ENCODE measurements at regions not wholly inside any gene's neighbourhood (a gene's known extent, or its start where the extent isn't known, plus 50 kb on each side); places are given as distances from the start of the nearest gene placed in this dataset.

DNA sequence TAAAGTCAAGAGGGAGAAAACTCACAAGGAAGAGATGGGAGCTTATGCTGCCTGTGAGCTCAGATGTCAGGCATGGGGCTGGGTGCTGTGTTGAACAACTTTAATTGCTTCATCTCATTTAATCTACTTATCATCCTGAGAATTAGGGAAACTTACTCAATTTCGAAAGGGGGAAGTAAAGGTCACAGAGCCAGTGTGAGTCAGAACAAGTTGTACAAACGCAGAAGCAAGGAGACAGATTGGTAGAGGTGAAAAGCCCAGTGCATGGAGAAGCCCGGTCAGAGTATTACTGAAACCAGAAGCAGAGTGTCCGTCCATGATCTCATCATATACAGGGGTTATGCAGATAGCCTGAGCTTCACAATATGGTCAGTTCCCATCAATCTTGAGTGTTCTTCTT is 281.1 kb upstream of the POU3F3 start:
- H2AK5ac ChIP-seq (ENCODE audit: insufficient read length, low read length), result no peak overlapping the region
- H3K9me3 Mint-ChIP-seq, result no peaks in the 10 kb centered on the region
- no peak overlapping the region for H3K4me2 ChIP-seq (ENCODE audit: insufficient read depth, insufficient read length, low read length)
- TF ChIP-seq, protein P1, sequence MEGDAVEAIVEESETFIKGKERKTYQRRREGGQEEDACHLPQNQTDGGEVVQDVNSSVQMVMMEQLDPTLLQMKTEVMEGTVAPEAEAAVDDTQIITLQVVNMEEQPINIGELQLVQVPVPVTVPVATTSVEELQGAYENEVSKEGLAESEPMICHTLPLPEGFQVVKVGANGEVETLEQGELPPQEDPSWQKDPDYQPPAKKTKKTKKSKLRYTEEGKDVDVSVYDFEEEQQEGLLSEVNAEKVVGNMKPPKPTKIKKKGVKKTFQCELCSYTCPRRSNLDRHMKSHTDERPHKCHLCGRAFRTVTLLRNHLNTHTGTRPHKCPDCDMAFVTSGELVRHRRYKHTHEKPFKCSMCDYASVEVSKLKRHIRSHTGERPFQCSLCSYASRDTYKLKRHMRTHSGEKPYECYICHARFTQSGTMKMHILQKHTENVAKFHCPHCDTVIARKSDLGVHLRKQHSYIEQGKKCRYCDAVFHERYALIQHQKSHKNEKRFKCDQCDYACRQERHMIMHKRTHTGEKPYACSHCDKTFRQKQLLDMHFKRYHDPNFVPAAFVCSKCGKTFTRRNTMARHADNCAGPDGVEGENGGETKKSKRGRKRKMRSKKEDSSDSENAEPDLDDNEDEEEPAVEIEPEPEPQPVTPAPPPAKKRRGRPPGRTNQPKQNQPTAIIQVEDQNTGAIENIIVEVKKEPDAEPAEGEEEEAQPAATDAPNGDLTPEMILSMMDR (conservative IDR thresholded peaks at IDR 0.05), result no peak
- H3K4me1 ChIP-seq (ENCODE audit: insufficient read depth, low read length), result no peaks in the 10 kb centered on the region
- H3K4me3 Mint-ChIP-seq, result no peak overlapping the region
- peaks cover 0 to 2% of the 10 kb centered on the region in 2 experiments; a peak in 1 of 4 replicates for H3K4me1 Mint-ChIP-seq
- no CpG with 5 or more reads among the region's 4 CpGs for WGBS (ENCODE audit: extremely low coverage, insufficient read length, low lambda C conversion rate)
- H3K79me2 ChIP-seq (ENCODE audit: insufficient read depth, low read length), result no peaks in the 10 kb centered on the region
- no peaks in the 10 kb centered on the region for H3K23me2 ChIP-seq (ENCODE audit: insufficient read length, low read depth, low read length, poor library complexity, severe bottlenecking)
- no peak overlapping the region for H4K91ac ChIP-seq (ENCODE audit: insufficient read length, low read depth, low read length)
- H4K5ac ChIP-seq (ENCODE audit: insufficient read length, low read depth, low read length), result no peak overlapping the region
- H2BK20ac ChIP-seq (ENCODE audit: low read depth, low read length, poor library complexity, severe bottlenecking), result no peak overlapping the region
- no peaks in the 10 kb centered on the region for H3K27me3 Mint-ChIP-seq (ENCODE audit: low read depth)
- no peak overlapping the region for H3K9ac ChIP-seq (ENCODE audit: extremely low read depth, insufficient read length, low read length)
- no peak overlapping the region for H3K23ac ChIP-seq (ENCODE audit: insufficient read length, low read depth, low read length)
- H3K79me1 ChIP-seq (ENCODE audit: insufficient read depth, low read depth, low read length, poor library complexity, severe bottlenecking), result no peaks in the 10 kb centered on the region
- no peaks in the 10 kb centered on the region for H3K27me3 ChIP-seq (ENCODE audit: insufficient read depth, low read length)
- no peak overlapping the region for H2BK5ac ChIP-seq (ENCODE audit: insufficient read length, low read length)
- H3K14ac ChIP-seq (ENCODE audit: insufficient read depth, low read length), result no peak overlapping the region
- no peak overlapping the region for H3K27ac ChIP-seq (ENCODE audit: insufficient read length, low read depth, low read length)
- no peak overlapping the region for H3K4ac ChIP-seq (ENCODE audit: low read depth, low read length)
- no peak overlapping the region for H2BK120ac ChIP-seq (ENCODE audit: low read depth, low read length, poor library complexity, severe bottlenecking)
- DNase-seq, result no peak
- H4K8ac ChIP-seq (replicated peaks; ENCODE audit: insufficient read length, low read depth, low read length), result no peak overlapping the region
- no peak overlapping the region for H3K18ac ChIP-seq (ENCODE audit: insufficient read length, low read depth, low read length)
- H3K56ac ChIP-seq (ENCODE audit: insufficient read length, low read depth, low read length), result no peak overlapping the region
- H2AFZ ChIP-seq (ENCODE audit: low read length), result no peak overlapping the region
- H3K27ac Mint-ChIP-seq, result no peak overlapping the region
- no peak overlapping the region for H2BK15ac ChIP-seq (ENCODE audit: low read depth, low read length)
- H2BK12ac ChIP-seq (ENCODE audit: insufficient read length, low read depth, low read length), result no peak overlapping the region
- H3K9me3 ChIP-seq (ENCODE audit: control insufficient read depth, low read depth, low read length), result no peaks in the 10 kb centered on the region
- no peaks in the 10 kb centered on the region for H3K36me3 Mint-ChIP-seq (ENCODE audit: insufficient read depth in 1 of 3, low read depth in 3 of 3)
- H4K20me1 ChIP-seq (ENCODE audit: control insufficient read depth, insufficient read depth, insufficient read length), result no peaks in the 10 kb centered on the region
- H3T11ph ChIP-seq (ENCODE audit: low read length), result no peak overlapping the region

Measured in H9 (cell line).